RWPE2 (cell line): ENCODE measurements at regions not wholly inside any gene's neighbourhood (a gene's known extent, or its start where the extent isn't known, plus 50 kb on each side); places are given as distances from the start of the nearest gene placed in this dataset.

ENCODE experiments used
- ATAC-seq: fragments of 200-7000 bp; cut with Tn5 transposase; 3 replicates; pipeline ENCODE4 v1.9.1; 2021; ENCODE audit warnings: low read depth
- DNase-seq: peaks from one replicate; pipeline ENCODE4 v3.0.0-alpha.2; 2020; ENCODE audit warnings: low spot score
- H3K27ac ChIP-seq: fragments of 450-650 bp; 2 replicates; pipeline ENCODE4 v1.5.1; 2017; ENCODE audit warnings: mild to moderate bottlenecking; ENCODE audit not compliant: poor library complexity, severe bottlenecking
- H3K27me3 ChIP-seq: fragments of 250-450 bp; sonication (Bioruptor Pico); 2 replicates; pipeline ENCODE4 v1.5.1; 2021; ENCODE audit warnings: mild to moderate bottlenecking, moderate library complexity; ENCODE audit not compliant: insufficient read depth, poor library complexity, severe bottlenecking
- H3K36me3 ChIP-seq: fragments of 250-450 bp; sonication (Bioruptor Pico); 2 replicates; pipeline ENCODE4 v1.5.1; 2020; ENCODE audit warnings: low read depth, mild to moderate bottlenecking, moderate library complexity
- H3K4me1 ChIP-seq: fragments of 250-450 bp; sonication (Bioruptor Pico); 2 replicates; pipeline ENCODE4 v1.5.1; 2021; ENCODE audit warnings: mild to moderate bottlenecking, moderate library complexity; ENCODE audit not compliant: insufficient read depth, poor library complexity, severe bottlenecking
- H3K4me3 ChIP-seq: fragments of 250-450 bp; sonication (Bioruptor Pico); 2 replicates; pipeline ENCODE4 v1.5.1; 2021; ENCODE audit warnings: mild to moderate bottlenecking, moderate library complexity; ENCODE audit not compliant: severe bottlenecking
- H3K9me3 ChIP-seq: fragments of 250-450 bp; sonication (Bioruptor Pico); 2 replicates; pipeline ENCODE4 v1.5.1; 2021; ENCODE audit warnings: mild to moderate bottlenecking, moderate library complexity; ENCODE audit not compliant: severe bottlenecking
- TF ChIP-seq, protein P1 (sequence below): fragments of 450-650 bp; IDR thresholded peaks from one replicate; pipeline ENCODE4 v1.5.1; 2017; ENCODE audit warnings: mild to moderate bottlenecking, moderate library complexity; ENCODE audit not compliant: poor library complexity, severe bottlenecking

DNA sequence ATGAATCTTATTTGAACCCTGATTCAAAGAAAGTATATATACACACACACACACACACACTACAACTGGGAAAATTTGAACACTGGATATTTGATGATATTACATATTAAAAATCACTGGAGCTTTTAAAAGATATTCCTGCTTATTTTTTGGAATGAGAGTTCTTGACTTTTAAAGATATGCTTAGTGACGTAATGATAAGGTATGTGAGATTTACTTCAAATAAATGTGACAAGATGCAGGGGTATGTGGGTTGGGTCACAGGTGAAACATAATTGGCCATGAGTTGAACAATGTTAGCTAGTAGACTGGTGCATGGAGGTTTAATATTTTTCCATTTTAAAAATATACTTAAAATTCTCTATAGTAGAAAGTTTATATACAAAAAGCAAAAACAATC is 258.6 kb downstream of the CBLN4 start:
- no peak overlapping the region for H3K27ac ChIP-seq
- H3K9me3 ChIP-seq = no peaks in the 10 kb centered on the region
- ATAC-seq (no peak), DNase-seq (no peak)
- no peak overlapping the region for H3K4me3 ChIP-seq
- TF ChIP-seq, protein P1, sequence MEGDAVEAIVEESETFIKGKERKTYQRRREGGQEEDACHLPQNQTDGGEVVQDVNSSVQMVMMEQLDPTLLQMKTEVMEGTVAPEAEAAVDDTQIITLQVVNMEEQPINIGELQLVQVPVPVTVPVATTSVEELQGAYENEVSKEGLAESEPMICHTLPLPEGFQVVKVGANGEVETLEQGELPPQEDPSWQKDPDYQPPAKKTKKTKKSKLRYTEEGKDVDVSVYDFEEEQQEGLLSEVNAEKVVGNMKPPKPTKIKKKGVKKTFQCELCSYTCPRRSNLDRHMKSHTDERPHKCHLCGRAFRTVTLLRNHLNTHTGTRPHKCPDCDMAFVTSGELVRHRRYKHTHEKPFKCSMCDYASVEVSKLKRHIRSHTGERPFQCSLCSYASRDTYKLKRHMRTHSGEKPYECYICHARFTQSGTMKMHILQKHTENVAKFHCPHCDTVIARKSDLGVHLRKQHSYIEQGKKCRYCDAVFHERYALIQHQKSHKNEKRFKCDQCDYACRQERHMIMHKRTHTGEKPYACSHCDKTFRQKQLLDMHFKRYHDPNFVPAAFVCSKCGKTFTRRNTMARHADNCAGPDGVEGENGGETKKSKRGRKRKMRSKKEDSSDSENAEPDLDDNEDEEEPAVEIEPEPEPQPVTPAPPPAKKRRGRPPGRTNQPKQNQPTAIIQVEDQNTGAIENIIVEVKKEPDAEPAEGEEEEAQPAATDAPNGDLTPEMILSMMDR = no peak
- no peaks in the 10 kb centered on the region for H3K27me3 ChIP-seq
- no peaks in the 10 kb centered on the region for H3K4me1 ChIP-seq
- H3K36me3 ChIP-seq = no peaks in the 10 kb centered on the region

- DNase-seq (no peak), ATAC-seq (no peak)
- Histone ChIP-seq H3K27ac (no peak overlapping the region), H3K4me3 (no peak overlapping the region), H3K27me3 (no peaks in the 10 kb centered on the region), H3K36me3 (no peaks in the 10 kb centered on the region), H3K9me3 (no peaks in the 10 kb centered on the region), H3K4me1 (no peaks in the 10 kb centered on the region)
- TF ChIP-seq, protein P1 = no peak
These were observed 259.5 kb downstream of the CBLN4 start for GRCh38 chr20:55745840-55746239.

DNA sequence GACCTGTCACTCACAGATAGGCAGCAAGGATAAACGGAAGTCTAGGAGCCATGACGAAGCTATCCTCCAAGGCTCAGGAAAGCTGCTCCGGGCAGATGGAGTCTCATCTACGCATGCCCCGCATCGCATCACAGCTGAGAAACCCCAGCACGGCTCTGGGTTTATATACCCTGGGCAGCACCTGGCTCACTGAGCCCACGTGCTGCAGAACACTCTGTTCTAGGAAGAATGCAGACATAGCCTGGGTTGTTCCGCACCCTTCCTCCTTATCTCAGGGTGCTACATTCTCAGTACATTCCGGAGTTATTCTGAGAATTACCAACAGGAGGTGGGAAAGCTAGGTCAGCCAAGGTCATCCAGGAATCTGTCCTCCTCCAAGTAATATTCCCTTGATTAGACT is 260.4 kb downstream of the CBLN4 start:
- Histone ChIP-seq H3K27me3 (no peaks in the 10 kb centered on the region), H3K27ac (no peak overlapping the region), H3K9me3 (no peaks in the 10 kb centered on the region), H3K4me3 (no peak overlapping the region), H3K36me3 (no peaks in the 10 kb centered on the region), H3K4me1 (no peaks in the 10 kb centered on the region)
- TF ChIP-seq, protein P1 = no peak
- DNase-seq (no peak), ATAC-seq (0 out of 3 replicates have a peak, but pooled peaks have one; percentile 7)

DNA sequence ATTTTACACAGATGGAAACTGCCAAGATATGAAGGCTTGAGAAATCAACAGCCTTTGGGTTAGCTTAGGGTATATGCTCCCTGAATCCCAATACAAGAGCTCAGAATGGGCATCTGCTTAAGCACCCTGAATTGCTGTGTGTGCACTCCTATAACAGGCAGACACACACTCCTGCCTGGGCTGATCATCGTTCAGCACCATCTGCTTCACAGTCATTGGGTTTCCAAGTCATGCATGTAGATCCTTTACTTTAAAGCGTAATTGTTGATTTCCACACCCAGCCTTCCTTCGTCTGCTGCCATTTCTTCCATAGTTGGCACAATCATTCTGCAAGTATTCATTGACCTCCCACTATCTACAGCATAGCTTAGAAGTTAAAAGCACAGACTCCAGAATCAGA is 263.5 kb downstream of the CBLN4 start:
- no peaks in the 10 kb centered on the region for H3K9me3 ChIP-seq
- no peak overlapping the region for H3K27ac ChIP-seq
- no peak for ATAC-seq
- no peaks in the 10 kb centered on the region for H3K4me1 ChIP-seq
- H3K36me3 ChIP-seq = no peaks in the 10 kb centered on the region
- peaks cover 4% of the 10 kb centered on the region for H3K27me3 ChIP-seq
- H3K4me3 ChIP-seq = no peak overlapping the region
- TF ChIP-seq, protein P1 = no peak
- no peak for DNase-seq

DNA sequence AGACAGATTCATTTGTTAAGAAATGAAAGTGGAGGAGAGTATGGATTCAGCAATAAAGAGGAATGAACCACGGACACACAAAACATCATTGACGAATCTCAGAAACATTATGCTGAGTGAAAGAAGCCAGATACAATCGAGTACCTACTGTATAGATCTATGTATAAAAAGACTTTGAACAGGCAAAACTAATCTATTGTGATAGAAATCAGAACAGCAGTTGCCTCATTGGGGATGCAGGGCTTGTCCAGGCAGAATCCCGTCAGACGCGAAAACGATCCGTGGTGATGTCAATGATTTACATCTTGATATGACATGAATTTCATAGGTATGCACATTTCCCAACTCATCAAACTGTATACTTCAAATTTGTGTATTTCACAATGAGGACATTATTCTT is 265.2 kb downstream of the CBLN4 start:
- Histone ChIP-seq H3K27me3 (peaks cover 4% of the 10 kb centered on the region), H3K4me1 (no peaks in the 10 kb centered on the region), H3K27ac (no peak overlapping the region), H3K4me3 (no peak overlapping the region), H3K9me3 (no peaks in the 10 kb centered on the region), H3K36me3 (no peaks in the 10 kb centered on the region)
- DNase-seq (no peak), ATAC-seq (peak; percentile 36; the same call in 1 of the 3 replicates)
- TF ChIP-seq, protein P1 = no peak
